Lower leg skin (tissue), 3 donors: ENCODE measurements at regions not wholly inside any gene's neighbourhood (a gene's known extent, or its start where the extent isn't known, plus 50 kb on each side); places are given as distances from the start of the nearest gene placed in this dataset.

Experiments
- POLR2A ChIP-seq, 2 donors: fragments of 450-650 bp; IDR thresholded peaks; one replicate each; pipeline ENCODE4 v1.6.1; 2016 to 2017; ENCODE audit warnings: antibody characterized with exemption in 2 of 2, mild to moderate bottlenecking in 1 of 2, moderate library complexity in 1 of 2
- TF ChIP-seq, protein P1 (sequence below), 3 donors: fragments of 450-650 bp; IDR thresholded peaks; one replicate each; pipeline ENCODE4 v1.5.1; 2016; ENCODE audit warnings: antibody characterized with exemption in 3 of 3, mild to moderate bottlenecking in 3 of 3, moderate library complexity in 2 of 3

DNA sequence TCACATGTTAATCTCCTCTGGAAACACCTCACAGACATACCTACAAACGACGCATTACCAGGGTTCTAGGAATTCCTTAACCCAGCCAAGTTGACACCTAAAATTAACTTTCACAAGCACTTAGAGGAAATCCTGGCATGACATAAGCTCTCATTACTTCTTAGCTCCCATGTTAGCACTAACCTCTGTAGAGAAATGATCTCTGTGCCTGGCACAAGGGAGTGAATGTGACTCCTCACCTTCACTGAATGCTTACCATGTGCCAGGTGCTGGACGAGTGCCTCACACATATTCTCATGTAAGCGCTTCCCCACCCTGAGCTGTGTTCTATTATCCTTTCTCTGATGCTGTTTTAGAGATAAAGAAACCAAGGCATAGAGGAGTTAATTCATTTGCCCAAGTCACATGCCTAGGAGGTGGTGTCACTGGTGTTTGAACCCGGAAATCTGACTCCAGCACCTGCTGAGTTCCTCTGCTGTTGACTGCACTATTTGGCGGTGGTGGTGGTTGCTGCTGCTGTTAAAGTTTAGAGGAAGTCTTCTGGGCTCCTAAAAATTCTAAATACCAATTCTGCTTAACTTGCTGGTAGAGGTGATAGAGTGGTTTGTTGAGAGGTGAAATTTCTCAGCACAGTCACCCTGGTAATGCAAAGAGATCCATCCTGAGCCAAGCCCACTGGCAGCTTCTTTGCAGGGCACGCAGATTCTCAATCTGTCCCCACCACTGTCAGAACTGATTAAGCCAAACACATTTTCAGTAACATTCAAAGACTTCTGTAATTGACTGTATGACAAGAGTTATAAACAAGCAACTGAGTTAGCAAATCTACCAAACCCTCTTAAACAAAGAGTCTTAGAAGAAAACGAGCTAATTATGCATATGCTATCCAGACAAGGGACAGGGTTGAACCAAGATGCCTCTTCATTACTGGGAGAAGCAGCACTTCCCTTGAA is 200.3 kb downstream of the CMPK2 start:
- no peak for TF ChIP-seq POLR2A (IDR thresholded peaks at IDR 0.05)
- TF ChIP-seq, protein P1, sequence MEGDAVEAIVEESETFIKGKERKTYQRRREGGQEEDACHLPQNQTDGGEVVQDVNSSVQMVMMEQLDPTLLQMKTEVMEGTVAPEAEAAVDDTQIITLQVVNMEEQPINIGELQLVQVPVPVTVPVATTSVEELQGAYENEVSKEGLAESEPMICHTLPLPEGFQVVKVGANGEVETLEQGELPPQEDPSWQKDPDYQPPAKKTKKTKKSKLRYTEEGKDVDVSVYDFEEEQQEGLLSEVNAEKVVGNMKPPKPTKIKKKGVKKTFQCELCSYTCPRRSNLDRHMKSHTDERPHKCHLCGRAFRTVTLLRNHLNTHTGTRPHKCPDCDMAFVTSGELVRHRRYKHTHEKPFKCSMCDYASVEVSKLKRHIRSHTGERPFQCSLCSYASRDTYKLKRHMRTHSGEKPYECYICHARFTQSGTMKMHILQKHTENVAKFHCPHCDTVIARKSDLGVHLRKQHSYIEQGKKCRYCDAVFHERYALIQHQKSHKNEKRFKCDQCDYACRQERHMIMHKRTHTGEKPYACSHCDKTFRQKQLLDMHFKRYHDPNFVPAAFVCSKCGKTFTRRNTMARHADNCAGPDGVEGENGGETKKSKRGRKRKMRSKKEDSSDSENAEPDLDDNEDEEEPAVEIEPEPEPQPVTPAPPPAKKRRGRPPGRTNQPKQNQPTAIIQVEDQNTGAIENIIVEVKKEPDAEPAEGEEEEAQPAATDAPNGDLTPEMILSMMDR (IDR thresholded peaks at IDR 0.05), result no peak
